Gastroesophageal sphincter (tissue), 4 donors: ENCODE measurements at regions not wholly inside any gene's neighbourhood (a gene's known extent, or its start where the extent isn't known, plus 50 kb on each side); places are given as distances from the start of the nearest gene placed in this dataset.

Source experiments
- ATAC-seq: fragments of 150-250 bp; one replicate; pipeline ENCODE4 v1.9.1; 2016; ENCODE audit warnings: mild to moderate bottlenecking, moderate library complexity
- H3K27ac ChIP-seq, 4 donors: fragments of 200-600 bp; sonication (generic) in 3 of 4; 1 replicate in 3 of 4; 2 replicates in 1 of 4; pipeline ENCODE4 v1.5.1; 2016 to 2019
- H3K27me3 ChIP-seq: fragments of 200-600 bp; sonication (generic); one replicate; pipeline ENCODE4 v1.5.1; 2019
- H3K36me3 ChIP-seq, 2 donors: fragments of 200-600 bp; sonication (generic); one replicate each; pipeline ENCODE4 v1.5.1; 2019; ENCODE audit warnings: control low read depth in 1 of 2
- H3K4me1 ChIP-seq, 3 donors: fragments of 200-600 bp; sonication (generic); 1 replicate in 2 of 3; 2 replicates in 1 of 3; pipeline ENCODE4 v1.5.1; 2016 to 2019; ENCODE audit warnings: control low read depth in 2 of 3
- H3K4me3 ChIP-seq, 2 donors: fragments of 200-600 bp; sonication (generic); one replicate each; pipeline ENCODE4 v1.5.1; 2019; ENCODE audit warnings: mild to moderate bottlenecking in 1 of 2, moderate library complexity in 1 of 2
- H3K9me3 ChIP-seq, 3 donors: fragments of 200-600 bp; sonication (generic); one replicate each; pipeline ENCODE4 v1.5.1; 2017 to 2019; ENCODE audit warnings: control low read depth in 2 of 3
- EP300 ChIP-seq: sonication (generic); formaldehyde crosslinking; IDR thresholded peaks from one replicate; pipeline ENCODE4 v1.6.1; 2017; ENCODE audit warnings: antibody characterized with exemption, mild to moderate bottlenecking
- POLR2A ChIP-seq, 2 donors: fragments of 450-650 bp; IDR thresholded peaks; one replicate each; pipeline ENCODE4 v1.6.1; 2017; ENCODE audit warnings: antibody characterized with exemption in 2 of 2, mild to moderate bottlenecking in 2 of 2, moderate library complexity in 1 of 2
- POLR2AphosphoS5 ChIP-seq: sonication (generic); formaldehyde crosslinking; IDR thresholded peaks from one replicate; pipeline ENCODE4 v1.6.1; 2017; ENCODE audit warnings: antibody characterized with exemption
- WGBS, 2 donors: methylation state at CpG; one replicate each; pipeline ENCODE4 v1.1.5; 2018; ENCODE audit warnings: low coverage in 1 of 2; 5-methylcytosine and 5-hydroxymethylcytosine counted together
- TF ChIP-seq, protein P1 (sequence below), 4 experiments: fragments of 200-600 bp in 2 of 4; fragments of 450-650 bp in 2 of 4; sonication (generic) in 1 of 4; IDR thresholded peaks; one replicate each; pipeline ENCODE4 v1.5.1; 2017 to 2019; ENCODE audit warnings: antibody characterized with exemption in 4 of 4, mild to moderate bottlenecking in 2 of 4, moderate library complexity in 2 of 4

DNA sequence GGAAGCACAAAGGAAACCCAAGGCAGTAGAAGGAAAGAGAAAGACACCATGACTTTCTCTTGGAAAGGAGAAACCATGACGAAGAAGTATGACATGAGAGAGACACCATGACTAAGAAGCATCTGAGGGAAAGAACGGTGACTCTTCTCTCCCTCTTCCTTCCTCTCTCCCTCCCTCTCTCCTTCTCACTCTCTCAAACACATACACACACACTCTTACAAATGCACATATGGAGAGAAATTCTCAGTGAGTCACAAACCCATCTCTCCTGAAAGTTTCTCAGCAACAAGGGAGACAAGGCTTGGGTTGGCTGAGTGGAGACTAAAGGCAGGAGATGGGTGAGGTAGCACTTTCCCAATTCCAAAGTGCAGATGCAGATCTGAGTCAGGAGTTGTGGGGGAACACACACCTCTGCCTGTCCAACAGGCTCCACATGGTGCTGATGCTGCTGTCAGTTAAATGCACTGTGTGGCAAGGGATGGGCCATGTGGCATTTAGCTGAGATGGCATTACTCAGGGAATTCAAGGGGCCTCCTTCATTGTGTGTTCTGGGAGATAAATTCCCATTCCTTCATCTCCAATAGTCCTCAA, 336.7 kb upstream of the C16orf82 start:
- no peak for ATAC-seq
- Histone ChIP-seq H3K36me3 (no peaks in the 10 kb centered on the region), H3K4me3 (no peak overlapping the region), H3K9me3 (no peaks in the 10 kb centered on the region), H3K27ac (no peak overlapping the region), H3K27me3 (no peaks in the 10 kb centered on the region), H3K4me1 (no peaks in the 10 kb centered on the region)
- WGBS, 2 donors: 74 to 82% methylated on average over 2 of the region's 2 CpGs
- TF ChIP-seq POLR2A (IDR thresholded peaks at IDR 0.05): no peak
- TF ChIP-seq, protein P1, sequence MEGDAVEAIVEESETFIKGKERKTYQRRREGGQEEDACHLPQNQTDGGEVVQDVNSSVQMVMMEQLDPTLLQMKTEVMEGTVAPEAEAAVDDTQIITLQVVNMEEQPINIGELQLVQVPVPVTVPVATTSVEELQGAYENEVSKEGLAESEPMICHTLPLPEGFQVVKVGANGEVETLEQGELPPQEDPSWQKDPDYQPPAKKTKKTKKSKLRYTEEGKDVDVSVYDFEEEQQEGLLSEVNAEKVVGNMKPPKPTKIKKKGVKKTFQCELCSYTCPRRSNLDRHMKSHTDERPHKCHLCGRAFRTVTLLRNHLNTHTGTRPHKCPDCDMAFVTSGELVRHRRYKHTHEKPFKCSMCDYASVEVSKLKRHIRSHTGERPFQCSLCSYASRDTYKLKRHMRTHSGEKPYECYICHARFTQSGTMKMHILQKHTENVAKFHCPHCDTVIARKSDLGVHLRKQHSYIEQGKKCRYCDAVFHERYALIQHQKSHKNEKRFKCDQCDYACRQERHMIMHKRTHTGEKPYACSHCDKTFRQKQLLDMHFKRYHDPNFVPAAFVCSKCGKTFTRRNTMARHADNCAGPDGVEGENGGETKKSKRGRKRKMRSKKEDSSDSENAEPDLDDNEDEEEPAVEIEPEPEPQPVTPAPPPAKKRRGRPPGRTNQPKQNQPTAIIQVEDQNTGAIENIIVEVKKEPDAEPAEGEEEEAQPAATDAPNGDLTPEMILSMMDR (IDR thresholded peaks at IDR 0.05): no peak
- no peak for TF ChIP-seq POLR2AphosphoS5

DNA sequence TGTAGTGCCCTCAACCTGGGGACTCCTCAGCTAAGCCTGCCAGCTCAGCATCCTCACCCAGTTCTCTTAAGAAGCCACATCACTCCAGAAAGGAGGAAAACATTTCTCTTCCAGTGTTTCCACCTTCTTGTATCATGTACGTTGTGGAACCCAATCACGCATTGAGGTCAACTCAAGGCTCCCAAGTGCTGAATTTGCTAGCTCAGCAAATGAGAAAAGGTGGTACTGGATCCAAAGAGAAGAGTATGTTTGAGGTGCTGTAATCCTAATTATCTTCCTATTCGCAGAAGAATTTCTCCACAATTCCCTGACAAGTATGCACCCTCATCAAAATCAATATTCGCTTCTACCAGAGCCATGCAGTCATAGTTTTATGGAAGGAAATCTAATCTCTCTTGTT, 335.0 kb upstream of the C16orf82 start:
- Histone ChIP-seq H3K27ac (no peak overlapping the region), H3K36me3 (no peaks in the 10 kb centered on the region), H3K4me3 (no peak overlapping the region), H3K27me3 (peaks cover 5% of the 10 kb centered on the region), H3K4me1 (no peaks in the 10 kb centered on the region), H3K9me3 (no peaks in the 10 kb centered on the region)
- ATAC-seq: no peak
- no peak for TF ChIP-seq EP300
- TF ChIP-seq, protein P1 (IDR thresholded peaks at IDR 0.05): no peak
- no peak for TF ChIP-seq POLR2AphosphoS5
- no peak for TF ChIP-seq POLR2A (IDR thresholded peaks at IDR 0.05)
- WGBS, 2 donors: 91 to 92% methylated on average over 2 to 4 of the region's 4 CpGs

DNA sequence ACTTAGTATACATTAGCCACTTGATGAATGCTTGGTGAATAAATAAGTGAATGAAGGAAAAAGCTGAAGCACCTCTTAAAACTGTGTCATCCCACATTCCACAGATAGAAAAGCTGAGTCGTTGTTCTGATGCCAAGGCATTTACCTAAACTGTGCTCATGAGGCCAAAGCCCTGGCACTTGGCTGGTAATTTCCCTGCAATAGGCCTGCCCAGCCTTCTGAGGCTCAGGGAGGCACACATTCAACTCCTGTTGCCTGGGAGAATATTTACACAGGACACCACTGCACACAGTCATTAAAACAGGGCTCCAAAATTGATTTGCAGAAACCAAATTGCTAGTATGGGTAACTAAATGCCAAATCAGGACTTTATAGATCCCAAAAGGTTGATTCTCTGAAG, 333.0 kb upstream of the C16orf82 start:
- no peaks in the 10 kb centered on the region for H3K4me1 ChIP-seq
- no peak for ATAC-seq
- H3K9me3 ChIP-seq: no peaks in the 10 kb centered on the region
- no peak overlapping the region for H3K4me3 ChIP-seq
- no peak overlapping the region for H3K27ac ChIP-seq
- H3K36me3 ChIP-seq: no peaks in the 10 kb centered on the region
- TF ChIP-seq POLR2A (IDR thresholded peaks at IDR 0.05) (no peak), POLR2AphosphoS5 (no peak), EP300 (no peak)
- TF ChIP-seq, protein P1 (IDR thresholded peaks at IDR 0.05): no peak
- peaks cover 5% of the 10 kb centered on the region for H3K27me3 ChIP-seq
- 63 to 67% methylated on average over 1 of the region's 1 CpG for WGBS, 2 donors

DNA sequence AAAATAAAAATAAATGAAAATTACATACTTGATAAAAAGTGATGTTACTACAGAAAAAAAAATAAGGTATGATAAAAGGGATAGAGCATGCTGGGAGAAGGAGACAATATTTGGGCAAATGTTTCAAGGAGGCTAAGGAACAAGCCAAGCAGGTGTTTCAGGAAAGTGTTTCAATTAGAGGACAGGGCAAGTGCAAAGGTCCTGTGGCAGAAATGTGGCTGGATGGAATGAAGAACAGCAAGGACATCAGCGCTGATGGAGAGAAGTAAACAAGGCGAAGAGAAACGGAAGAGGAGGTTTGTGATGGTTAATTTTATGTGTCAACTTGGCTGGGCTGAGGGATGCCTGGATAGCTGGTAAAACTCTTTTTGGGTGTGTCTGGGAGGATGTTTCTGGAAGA, 331.2 kb upstream of the C16orf82 start:
- no peak for ATAC-seq
- H3K4me1 ChIP-seq: no peaks in the 10 kb centered on the region
- no peak overlapping the region for H3K27ac ChIP-seq
- H3K4me3 ChIP-seq: no peak overlapping the region
- TF ChIP-seq, protein P1 (IDR thresholded peaks at IDR 0.05): no peak
- no peak for TF ChIP-seq POLR2A (IDR thresholded peaks at IDR 0.05)
- no peak for TF ChIP-seq POLR2AphosphoS5
- TF ChIP-seq EP300: no peak
- H3K36me3 ChIP-seq: no peaks in the 10 kb centered on the region
- peaks cover 5% of the 10 kb centered on the region for H3K27me3 ChIP-seq
- H3K9me3 ChIP-seq: no peaks in the 10 kb centered on the region
- 70 to 75% methylated on average over 3 of the region's 3 CpGs for WGBS, 2 donors

DNA sequence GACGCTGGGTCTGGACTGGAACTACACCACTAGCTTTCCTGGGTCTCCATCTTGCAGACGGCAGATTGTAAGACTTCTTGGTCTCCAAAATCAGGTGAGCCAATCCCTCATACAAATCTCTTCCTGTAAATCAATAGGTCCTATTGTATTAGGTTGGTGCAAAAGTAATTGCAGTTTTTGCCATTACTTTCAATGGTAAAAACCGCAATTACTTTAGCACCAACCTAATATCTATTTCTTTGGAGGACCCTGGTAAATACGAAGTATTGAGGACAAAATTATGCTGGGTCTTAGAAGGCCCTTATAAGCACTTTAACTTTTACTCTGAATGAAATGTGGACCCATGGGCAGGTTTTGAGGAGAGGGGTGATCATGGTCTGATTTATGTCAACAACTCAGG, 330.6 kb upstream of the C16orf82 start:
- Histone ChIP-seq H3K27ac (no peak overlapping the region), H3K27me3 (peaks cover 5% of the 10 kb centered on the region), H3K4me1 (no peaks in the 10 kb centered on the region), H3K36me3 (no peaks in the 10 kb centered on the region), H3K9me3 (no peaks in the 10 kb centered on the region), H3K4me3 (no peak overlapping the region)
- TF ChIP-seq EP300 (no peak), POLR2A (IDR thresholded peaks at IDR 0.05) (no peak), POLR2AphosphoS5 (no peak)
- TF ChIP-seq, protein P1 (IDR thresholded peaks at IDR 0.05): no peak
- ATAC-seq: no peak
- 73 to 93% methylated on average over 4 of the region's 4 CpGs for WGBS, 2 donors
